Vagina (tissue), 2 donors: ENCODE measurements at regions not wholly inside any gene's neighbourhood (a gene's known extent, or its start where the extent isn't known, plus 50 kb on each side); places are given as distances from the start of the nearest gene placed in this dataset.

Source experiments
- POLR2A ChIP-seq, 2 donors: fragments of 450-650 bp; IDR thresholded peaks; one replicate each; pipeline ENCODE4 v1.6.1; 2017; ENCODE audit warnings: antibody characterized with exemption in 2 of 2, mild to moderate bottlenecking in 2 of 2, moderate library complexity in 2 of 2
- POLR2AphosphoS5 ChIP-seq, 2 donors: sonication (generic); formaldehyde crosslinking; IDR thresholded peaks; one replicate each; pipeline ENCODE4 v1.9.0; 2017; ENCODE audit warnings: antibody characterized with exemption in 2 of 2, mild to moderate bottlenecking in 2 of 2, low read depth in 1 of 2; ENCODE audit not compliant: insufficient read depth in 1 of 2
- TF ChIP-seq, protein P1 (sequence below), 3 experiments: fragments of 450-650 bp in 2 of 3; fragments of 200-600 bp in 1 of 3; sonication (generic) in 1 of 3; IDR thresholded peaks; one replicate each; pipeline ENCODE4 v1.5.1; 2017 to 2019; ENCODE audit warnings: antibody characterized with exemption in 3 of 3, mild to moderate bottlenecking in 2 of 3, moderate library complexity in 2 of 3

DNA sequence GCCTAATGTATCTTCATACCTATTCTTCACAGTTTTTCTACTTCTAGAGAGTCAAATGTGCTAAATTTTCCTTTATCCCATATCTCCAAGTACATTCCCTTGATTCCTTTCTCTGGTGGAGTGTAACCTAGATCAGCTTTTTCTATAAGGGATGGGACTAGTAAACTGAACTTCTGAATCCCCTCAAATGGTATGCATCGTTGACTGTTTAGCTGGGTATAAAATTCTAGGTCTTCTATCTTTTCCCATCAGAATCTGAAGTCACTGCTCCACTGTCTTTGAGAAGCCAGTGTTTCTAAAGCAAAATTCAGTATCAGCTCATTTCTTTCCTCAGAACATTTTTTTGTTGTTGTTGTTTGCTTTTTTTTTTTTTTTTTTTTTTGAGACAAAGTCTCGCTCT is 1256.8 kb downstream of the BRD1 start:
- TF ChIP-seq, protein P1, sequence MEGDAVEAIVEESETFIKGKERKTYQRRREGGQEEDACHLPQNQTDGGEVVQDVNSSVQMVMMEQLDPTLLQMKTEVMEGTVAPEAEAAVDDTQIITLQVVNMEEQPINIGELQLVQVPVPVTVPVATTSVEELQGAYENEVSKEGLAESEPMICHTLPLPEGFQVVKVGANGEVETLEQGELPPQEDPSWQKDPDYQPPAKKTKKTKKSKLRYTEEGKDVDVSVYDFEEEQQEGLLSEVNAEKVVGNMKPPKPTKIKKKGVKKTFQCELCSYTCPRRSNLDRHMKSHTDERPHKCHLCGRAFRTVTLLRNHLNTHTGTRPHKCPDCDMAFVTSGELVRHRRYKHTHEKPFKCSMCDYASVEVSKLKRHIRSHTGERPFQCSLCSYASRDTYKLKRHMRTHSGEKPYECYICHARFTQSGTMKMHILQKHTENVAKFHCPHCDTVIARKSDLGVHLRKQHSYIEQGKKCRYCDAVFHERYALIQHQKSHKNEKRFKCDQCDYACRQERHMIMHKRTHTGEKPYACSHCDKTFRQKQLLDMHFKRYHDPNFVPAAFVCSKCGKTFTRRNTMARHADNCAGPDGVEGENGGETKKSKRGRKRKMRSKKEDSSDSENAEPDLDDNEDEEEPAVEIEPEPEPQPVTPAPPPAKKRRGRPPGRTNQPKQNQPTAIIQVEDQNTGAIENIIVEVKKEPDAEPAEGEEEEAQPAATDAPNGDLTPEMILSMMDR (IDR thresholded peaks at IDR 0.05) = no peak
- TF ChIP-seq POLR2A (IDR thresholded peaks at IDR 0.05) (no peak), POLR2AphosphoS5 (IDR thresholded peaks at IDR 0.05; ENCODE audit: insufficient read depth in 1 of 2, low read depth in 1 of 2) (no peak)
